CD14-positive monocyte (primary cell): ENCODE measurements at regions not wholly inside any gene's neighbourhood (a gene's known extent, or its start where the extent isn't known, plus 50 kb on each side); places are given as distances from the start of the nearest gene placed in this dataset.

Experiments
- DNase-seq, 3 donors: peaks; one replicate each; pipeline ENCODE4 v3.0.0-alpha.2; 2011 to 2022
- H2AFZ ChIP-seq: 2 replicates; pipeline ENCODE4 v1.6.0; 2012; ENCODE audit warnings: mild to moderate bottlenecking, low read depth, low read length, inconsistent platforms; ENCODE audit not compliant: insufficient read depth, poor library complexity, severe bottlenecking
- H3K27ac ChIP-seq, 2 donors: 1 replicate in 1 of 2; 2 replicates in 1 of 2; pipeline ENCODE4 v1.5.1; 2012 to 2013; ENCODE audit warnings: low read length in 2 of 2, control low read depth in 1 of 2, inconsistent platforms in 1 of 2, low read depth in 1 of 2, mild to moderate bottlenecking in 1 of 2
- H3K27me3 ChIP-seq, 2 donors: one replicate each; pipeline versions ENCODE4 v1.6.0 to v1.6.1; 2011 to 2013; ENCODE audit warnings: low read length in 2 of 2; ENCODE audit not compliant: control insufficient read depth in 2 of 2, insufficient read depth in 2 of 2
- H3K36me3 ChIP-seq, 2 donors: replicated peaks in 1 of 2; 1 replicate in 1 of 2; 2 replicates in 1 of 2; pipeline versions ENCODE4 v1.5.1 to v1.6.1; 2012 to 2013; ENCODE audit warnings: low read length in 2 of 2, control low read depth in 1 of 2, inconsistent platforms in 1 of 2, mild to moderate bottlenecking in 1 of 2; ENCODE audit not compliant: insufficient read depth in 2 of 2, control insufficient read depth in 1 of 2
- H3K4me1 ChIP-seq, 2 donors: 1 replicate in 1 of 2; 2 replicates in 1 of 2; pipeline versions ENCODE4 v1.5.1 to v1.6.1; 2012 to 2013; ENCODE audit warnings: low read length in 2 of 2, control low read depth in 1 of 2, inconsistent platforms in 1 of 2, mild to moderate bottlenecking in 1 of 2, moderate library complexity in 1 of 2; ENCODE audit not compliant: insufficient read depth in 2 of 2, control insufficient read depth in 1 of 2
- H3K4me2 ChIP-seq: replicated peaks from 2 replicates; pipeline ENCODE3; 2012; ENCODE audit warnings: low read length, moderate library complexity, mild to moderate bottlenecking; ENCODE audit not compliant: poor library complexity, severe bottlenecking; ENCODE audit errors: extremely low read depth
- H3K4me3 ChIP-seq, 3 experiments: fragments of 200-600 bp in 1 of 3; sonication (generic) in 1 of 3; replicated peaks in 1 of 3; 1 replicate in 2 of 3; 2 replicates in 1 of 3; pipeline ENCODE4 v1.5.1; 2011 to 2013; ENCODE audit warnings: low read length in 3 of 3, mild to moderate bottlenecking in 3 of 3, control low read depth in 2 of 3, low read depth in 2 of 3, inconsistent platforms in 1 of 3, moderate library complexity in 1 of 3
- H3K79me2 ChIP-seq: 2 replicates; pipeline ENCODE4 v1.6.0; 2012; ENCODE audit warnings: mild to moderate bottlenecking, control low read depth, inconsistent platforms, low read length, moderate library complexity; ENCODE audit not compliant: insufficient read depth
- H3K9ac ChIP-seq: 2 replicates; pipeline ENCODE4 v1.6.0; 2017; ENCODE audit warnings: low read length, mild to moderate bottlenecking; ENCODE audit not compliant: insufficient read depth, poor library complexity, severe bottlenecking
- H3K9me3 ChIP-seq, 2 donors: replicated peaks in 1 of 2; 1 replicate in 1 of 2; 2 replicates in 1 of 2; pipeline versions ENCODE4 v1.5.1 to v1.6.1; 2012 to 2013; ENCODE audit warnings: low read length in 2 of 2, control low read depth in 1 of 2; ENCODE audit not compliant: control insufficient read depth in 1 of 2, insufficient read depth in 1 of 2
- H4K20me1 ChIP-seq: 2 replicates; pipeline ENCODE4 v1.6.0; 2012; ENCODE audit warnings: mild to moderate bottlenecking, low read length, control low read depth, moderate library complexity; ENCODE audit not compliant: insufficient read depth
- H3K27ac Mint-ChIP-seq, 7 donors: one replicate each; pipeline ENCODE4 v1.8.0; 2020; ENCODE audit warnings: mild to moderate bottlenecking in 7 of 7, mixed read lengths in 7 of 7, moderate library complexity in 6 of 7, inconsistent platforms in 2 of 7
- H3K27me3 Mint-ChIP-seq, 3 donors: one replicate each; pipeline ENCODE4 v1.8.0; 2021 to 2022; ENCODE audit warnings: low read depth in 3 of 3, mild to moderate bottlenecking in 3 of 3, mixed read lengths in 3 of 3, moderate library complexity in 3 of 3, inconsistent platforms in 1 of 3
- H3K36me3 Mint-ChIP-seq, 2 donors: one replicate each; pipeline ENCODE4 v1.8.0; 2020; ENCODE audit warnings: mixed read lengths in 2 of 2, inconsistent platforms in 1 of 2, mild to moderate bottlenecking in 1 of 2
- H3K4me1 Mint-ChIP-seq: one replicate; pipeline ENCODE4 v1.8.0; 2020; ENCODE audit warnings: mild to moderate bottlenecking, mixed read lengths
- H3K4me3 Mint-ChIP-seq, 2 donors: one replicate each; pipeline ENCODE4 v1.8.0; 2020; ENCODE audit warnings: mild to moderate bottlenecking in 2 of 2, mixed read lengths in 2 of 2, moderate library complexity in 1 of 2
- H3K9me3 Mint-ChIP-seq, 7 donors: one replicate each; pipeline ENCODE4 v1.8.0; 2020 to 2022; ENCODE audit warnings: mixed read lengths in 7 of 7, mild to moderate bottlenecking in 6 of 7, moderate library complexity in 6 of 7, inconsistent platforms in 2 of 7
- WGBS: methylation state at CpG from one replicate; pipeline ENCODE4 v1.1.5; 2013; ENCODE audit warnings: missing lambda C conversion rate; ENCODE audit not compliant: insufficient coverage; 5-methylcytosine and 5-hydroxymethylcytosine counted together
- intact Hi-C, 2 donors: fragments of 100-400 bp; cut with micrococcal nuclease; formaldehyde crosslinking; loops; one replicate each; pipeline versions ENCODE4 v1.15.0 to v1.15.1; 2023
- TF ChIP-seq, protein P1 (sequence below): fragments of 200-600 bp; IDR thresholded peaks from one replicate; pipeline ENCODE4 v1.8.0; 2022; ENCODE audit warnings: antibody characterized with exemption, mild to moderate bottlenecking

DNA sequence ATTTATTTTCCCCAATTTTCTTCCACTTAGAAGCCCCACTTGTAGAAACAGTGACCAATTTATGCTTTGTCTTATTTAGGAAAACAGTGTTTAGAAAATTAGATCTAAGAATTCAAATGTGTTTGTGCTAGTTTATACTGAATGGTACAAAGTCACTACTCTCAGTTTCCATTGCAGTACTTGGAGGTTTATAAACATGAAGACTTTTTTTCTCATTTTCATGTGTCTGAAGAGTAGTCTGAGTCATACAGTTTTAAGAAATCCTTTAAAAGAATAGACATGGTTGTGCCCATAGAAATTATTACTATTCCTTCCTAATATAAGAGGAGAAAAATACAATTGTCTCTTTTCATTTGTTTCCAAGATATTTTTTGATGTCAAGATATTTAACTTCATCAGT lies 458.7 kb downstream of the NAF1 start:
- TF ChIP-seq, protein P1, sequence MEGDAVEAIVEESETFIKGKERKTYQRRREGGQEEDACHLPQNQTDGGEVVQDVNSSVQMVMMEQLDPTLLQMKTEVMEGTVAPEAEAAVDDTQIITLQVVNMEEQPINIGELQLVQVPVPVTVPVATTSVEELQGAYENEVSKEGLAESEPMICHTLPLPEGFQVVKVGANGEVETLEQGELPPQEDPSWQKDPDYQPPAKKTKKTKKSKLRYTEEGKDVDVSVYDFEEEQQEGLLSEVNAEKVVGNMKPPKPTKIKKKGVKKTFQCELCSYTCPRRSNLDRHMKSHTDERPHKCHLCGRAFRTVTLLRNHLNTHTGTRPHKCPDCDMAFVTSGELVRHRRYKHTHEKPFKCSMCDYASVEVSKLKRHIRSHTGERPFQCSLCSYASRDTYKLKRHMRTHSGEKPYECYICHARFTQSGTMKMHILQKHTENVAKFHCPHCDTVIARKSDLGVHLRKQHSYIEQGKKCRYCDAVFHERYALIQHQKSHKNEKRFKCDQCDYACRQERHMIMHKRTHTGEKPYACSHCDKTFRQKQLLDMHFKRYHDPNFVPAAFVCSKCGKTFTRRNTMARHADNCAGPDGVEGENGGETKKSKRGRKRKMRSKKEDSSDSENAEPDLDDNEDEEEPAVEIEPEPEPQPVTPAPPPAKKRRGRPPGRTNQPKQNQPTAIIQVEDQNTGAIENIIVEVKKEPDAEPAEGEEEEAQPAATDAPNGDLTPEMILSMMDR: no peak
- Histone ChIP-seq H3K4me3 (no peak overlapping the region), H3K4me2 (no peak overlapping the region), H3K9ac (no peak overlapping the region), H3K27me3 (no peaks in the 10 kb centered on the region), H4K20me1 (no peaks in the 10 kb centered on the region), H2AFZ (no peak overlapping the region), H3K36me3 (no peaks in the 10 kb centered on the region), H3K4me1 (no peaks in the 10 kb centered on the region), H3K79me2 (no peaks in the 10 kb centered on the region), H3K27ac (no peak overlapping the region), H3K9me3 (peaks cover 0 to 3% of the 10 kb centered on the region in 2 donors)
- Mint-ChIP-seq H3K27ac (no peak overlapping the region), H3K4me3 (no peak overlapping the region), H3K4me1 (no peaks in the 10 kb centered on the region), H3K36me3 (no peaks in the 10 kb centered on the region), H3K9me3 (peaks cover 5 to 21% (median 16%) of the 10 kb centered on the region in 7 donors), H3K27me3 (peaks cover 0 to 4% (median 2%) of the 10 kb centered on the region in 3 donors)
- DNase-seq: no peak
- intact Hi-C loops: no loop called here

- Mint-ChIP-seq H3K36me3 (no peaks in the 10 kb centered on the region), H3K4me3 (no peak overlapping the region), H3K27ac (no peak overlapping the region), H3K4me1 (no peaks in the 10 kb centered on the region), H3K27me3 (peaks cover 0 to 3% (median 2%) of the 10 kb centered on the region in 3 donors), H3K9me3 (peaks cover 5 to 16% (median 12%) of the 10 kb centered on the region in 7 donors)
- H3K4me2 ChIP-seq: no peak overlapping the region
- H2AFZ ChIP-seq: no peak overlapping the region
- intact Hi-C loops: no loop called here
- H3K9ac ChIP-seq: no peak overlapping the region
- WGBS: no CpG with 5 or more reads among the region's 1 CpG
- no peak for DNase-seq
- H4K20me1 ChIP-seq: no peaks in the 10 kb centered on the region
- no peaks in the 10 kb centered on the region for H3K36me3 ChIP-seq
- H3K27me3 ChIP-seq: no peaks in the 10 kb centered on the region
- no peak overlapping the region for H3K27ac ChIP-seq
- TF ChIP-seq, protein P1: no peak
- H3K4me1 ChIP-seq: no peaks in the 10 kb centered on the region
- H3K9me3 ChIP-seq: peaks cover 0 to 3% of the 10 kb centered on the region in 2 donors
- no peak overlapping the region for H3K4me3 ChIP-seq
- no peaks in the 10 kb centered on the region for H3K79me2 ChIP-seq
Observed at GRCh38 chr4:162706632-162707031, 460.1 kb downstream of the NAF1 start.
